Breast epithelium (tissue), 3 donors: ENCODE measurements at regions not wholly inside any gene's neighbourhood (a gene's known extent, or its start where the extent isn't known, plus 50 kb on each side); places are given as distances from the start of the nearest gene placed in this dataset.

Source experiments
- CTCF ChIP-seq, 3 donors: fragments of 450-650 bp; IDR thresholded peaks; one replicate each; pipeline ENCODE4 v1.5.1; 2016 to 2017; ENCODE audit warnings: antibody characterized with exemption in 3 of 3, mild to moderate bottlenecking in 3 of 3, moderate library complexity in 3 of 3
- POLR2AphosphoS5 ChIP-seq, 3 donors: sonication (generic); formaldehyde crosslinking; IDR thresholded peaks; one replicate each; pipeline ENCODE4 v1.6.1; 2017; ENCODE audit warnings: antibody characterized with exemption in 3 of 3

GRCh38 chr16:35745821-35746248 lies 2286.4 kb downstream of the TP53TG3F start:
- TF ChIP-seq POLR2AphosphoS5 (IDR thresholded peaks at IDR 0.05), result no peak
- no peak for TF ChIP-seq CTCF (IDR thresholded peaks at IDR 0.05)
